ENCODE measurements at regions not wholly inside any gene's neighbourhood (a gene's known extent, or its start where the extent isn't known, plus 50 kb on each side); places are given as distances from the start of the nearest gene placed in this dataset.

DNA sequence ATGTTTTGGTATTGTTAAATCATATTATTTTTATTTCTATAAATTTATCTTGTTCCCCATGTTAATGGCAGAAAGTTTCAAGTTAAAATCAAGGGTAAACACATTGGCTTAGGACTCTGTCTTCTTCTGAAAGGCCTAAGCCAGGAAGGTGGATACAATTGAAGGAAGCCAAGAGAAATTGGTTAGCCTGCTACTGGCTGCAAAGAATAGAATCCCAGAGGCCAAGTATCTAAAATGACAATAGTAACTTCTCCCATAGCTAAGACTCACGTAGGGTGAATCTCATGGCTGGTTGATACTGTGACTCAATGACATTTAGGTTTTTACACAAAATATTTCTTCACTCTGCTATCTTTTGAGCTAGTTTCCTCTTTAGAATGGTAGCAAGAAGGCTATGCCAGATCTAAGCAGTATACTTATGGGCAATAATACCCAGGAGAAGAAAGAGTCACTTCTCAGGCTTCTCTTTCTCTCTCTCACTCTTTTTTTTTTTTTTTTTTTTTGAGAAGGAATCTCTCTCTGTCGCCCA lies 621.5 kb upstream of the TBL1XR1 start:
- DNase-seq: no peak
- no peak overlapping the region for H3K4me3 ChIP-seq (ENCODE audit: low read depth, low read length)
- TF ChIP-seq, protein P1, sequence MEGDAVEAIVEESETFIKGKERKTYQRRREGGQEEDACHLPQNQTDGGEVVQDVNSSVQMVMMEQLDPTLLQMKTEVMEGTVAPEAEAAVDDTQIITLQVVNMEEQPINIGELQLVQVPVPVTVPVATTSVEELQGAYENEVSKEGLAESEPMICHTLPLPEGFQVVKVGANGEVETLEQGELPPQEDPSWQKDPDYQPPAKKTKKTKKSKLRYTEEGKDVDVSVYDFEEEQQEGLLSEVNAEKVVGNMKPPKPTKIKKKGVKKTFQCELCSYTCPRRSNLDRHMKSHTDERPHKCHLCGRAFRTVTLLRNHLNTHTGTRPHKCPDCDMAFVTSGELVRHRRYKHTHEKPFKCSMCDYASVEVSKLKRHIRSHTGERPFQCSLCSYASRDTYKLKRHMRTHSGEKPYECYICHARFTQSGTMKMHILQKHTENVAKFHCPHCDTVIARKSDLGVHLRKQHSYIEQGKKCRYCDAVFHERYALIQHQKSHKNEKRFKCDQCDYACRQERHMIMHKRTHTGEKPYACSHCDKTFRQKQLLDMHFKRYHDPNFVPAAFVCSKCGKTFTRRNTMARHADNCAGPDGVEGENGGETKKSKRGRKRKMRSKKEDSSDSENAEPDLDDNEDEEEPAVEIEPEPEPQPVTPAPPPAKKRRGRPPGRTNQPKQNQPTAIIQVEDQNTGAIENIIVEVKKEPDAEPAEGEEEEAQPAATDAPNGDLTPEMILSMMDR (IDR thresholded peaks at IDR 0.05; ENCODE audit: low read depth, low read length): no peak
- no peaks in the 10 kb centered on the region for H3K36me3 ChIP-seq
- H3K9me3 ChIP-seq: no peaks in the 10 kb centered on the region
- peaks cover 5% of the 10 kb centered on the region for H3K4me1 ChIP-seq
- H3K27me3 ChIP-seq: no peaks in the 10 kb centered on the region

DNA sequence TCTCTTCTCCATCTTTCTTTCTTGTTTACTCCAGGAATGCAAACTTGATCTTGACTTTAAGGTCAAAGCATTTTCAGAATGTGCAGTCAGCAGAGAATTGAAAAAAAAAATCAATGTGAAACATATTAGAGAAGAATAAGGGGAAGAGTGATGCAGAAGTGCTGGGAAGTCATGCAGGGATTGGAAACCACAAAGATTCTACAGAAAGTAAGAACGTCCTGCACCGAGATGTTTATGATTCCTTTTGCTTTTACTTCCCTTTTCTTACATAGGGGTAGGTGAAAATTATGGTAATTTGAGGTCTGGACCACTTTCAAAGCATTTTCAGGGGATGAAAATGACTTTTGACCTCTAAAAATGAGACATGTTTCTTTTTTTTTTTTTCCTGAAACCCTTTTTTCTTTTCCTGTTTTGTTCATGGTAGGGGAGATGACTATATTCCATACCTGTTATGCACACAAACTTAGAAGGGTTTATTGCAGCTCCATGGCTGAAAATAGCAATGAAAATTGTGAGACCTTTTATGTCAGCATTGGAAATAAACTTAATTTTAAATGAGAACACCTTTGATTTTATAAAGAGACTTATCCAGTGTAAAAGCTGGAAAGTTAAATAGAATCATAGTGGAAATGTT lies 623.5 kb upstream of the TBL1XR1 start:
- DNase-seq: no peak
- Histone ChIP-seq H3K9me3 (no peaks in the 10 kb centered on the region), H3K4me3 (ENCODE audit: low read depth, low read length) (no peak overlapping the region), H3K27me3 (no peaks in the 10 kb centered on the region), H3K36me3 (no peaks in the 10 kb centered on the region), H3K4me1 (peaks cover 18% of the 10 kb centered on the region)
- TF ChIP-seq, protein P1 (IDR thresholded peaks at IDR 0.05; ENCODE audit: low read depth, low read length): no peak

GRCh38 chr3:177822681-177823096 lies 625.4 kb upstream of the TBL1XR1 start:
- peaks cover 18% of the 10 kb centered on the region for H3K4me1 ChIP-seq
- TF ChIP-seq, protein P1 (IDR thresholded peaks at IDR 0.05; ENCODE audit: low read depth, low read length): no peak
- no peaks in the 10 kb centered on the region for H3K36me3 ChIP-seq
- no peaks in the 10 kb centered on the region for H3K27me3 ChIP-seq
- no peaks in the 10 kb centered on the region for H3K9me3 ChIP-seq
- DNase-seq: no peak
- H3K4me3 ChIP-seq (ENCODE audit: low read depth, low read length): no peak overlapping the region

DNA sequence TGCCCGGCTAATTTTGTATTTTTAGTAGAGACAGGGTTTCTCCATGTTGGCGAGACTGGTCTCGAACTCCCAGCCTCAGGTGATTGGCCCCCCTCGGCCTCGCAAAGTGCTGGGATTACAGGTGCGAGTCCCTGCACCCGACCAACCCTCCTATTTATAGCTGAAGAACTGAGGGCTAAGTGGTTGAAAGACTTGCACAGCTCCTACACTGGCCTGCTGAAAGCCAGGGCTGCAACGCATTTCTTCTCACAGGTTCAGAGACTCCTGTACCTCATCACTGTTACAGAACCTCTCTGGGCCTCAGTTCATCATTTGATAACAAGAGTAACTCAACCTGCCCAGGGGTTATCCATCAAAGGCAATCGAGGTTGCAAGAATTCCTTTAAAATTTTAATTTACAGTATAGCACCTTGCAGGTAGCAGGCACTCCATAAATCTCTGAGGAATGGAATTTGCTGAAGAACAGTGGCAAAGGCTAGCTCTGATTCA lies 626.5 kb upstream of the TBL1XR1 start:
- DNase-seq: no peak
- Histone ChIP-seq H3K4me3 (ENCODE audit: low read depth, low read length) (no peak overlapping the region), H3K27me3 (no peaks in the 10 kb centered on the region), H3K4me1 (peaks cover 22% of the 10 kb centered on the region), H3K36me3 (no peaks in the 10 kb centered on the region), H3K9me3 (no peaks in the 10 kb centered on the region)
- TF ChIP-seq, protein P1 (IDR thresholded peaks at IDR 0.05; ENCODE audit: low read depth, low read length): no peak

DNA sequence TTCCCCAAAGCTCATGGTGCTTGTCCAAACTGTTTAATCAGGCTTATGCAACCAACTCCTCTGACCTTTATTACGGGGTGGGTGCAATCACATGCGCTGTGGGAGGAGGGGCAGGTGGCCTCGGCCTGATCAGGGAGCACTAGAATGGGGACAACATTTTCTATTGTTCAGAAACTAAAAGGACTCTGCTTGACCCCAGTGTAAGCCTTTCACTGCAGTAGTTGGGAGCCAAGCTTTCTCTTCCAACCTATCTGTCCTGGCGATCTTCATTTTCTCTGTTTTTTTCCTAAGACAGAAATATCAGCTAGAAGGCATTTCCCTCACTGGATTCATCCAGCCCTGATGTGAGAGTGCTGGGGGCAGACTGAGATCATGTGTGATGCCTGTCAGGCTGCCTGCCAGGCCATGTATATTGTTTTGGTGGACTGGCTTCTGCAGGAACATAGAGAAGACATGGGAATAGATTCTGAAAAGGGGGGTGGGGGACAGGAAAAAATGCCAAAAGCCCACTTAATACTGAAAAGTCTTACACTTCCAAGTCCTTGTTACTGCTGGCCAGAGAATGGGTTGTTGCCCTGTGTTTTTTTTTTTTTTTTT lies 627.0 kb upstream of the TBL1XR1 start:
- TF ChIP-seq, protein P1 (IDR thresholded peaks at IDR 0.05; ENCODE audit: low read depth, low read length): no peak
- Histone ChIP-seq H3K36me3 (no peaks in the 10 kb centered on the region), H3K4me1 (peaks cover 22% of the 10 kb centered on the region), H3K4me3 (ENCODE audit: low read depth, low read length) (no peak overlapping the region), H3K9me3 (no peaks in the 10 kb centered on the region), H3K27me3 (no peaks in the 10 kb centered on the region)
- peak; percentile 65 for DNase-seq

DNA sequence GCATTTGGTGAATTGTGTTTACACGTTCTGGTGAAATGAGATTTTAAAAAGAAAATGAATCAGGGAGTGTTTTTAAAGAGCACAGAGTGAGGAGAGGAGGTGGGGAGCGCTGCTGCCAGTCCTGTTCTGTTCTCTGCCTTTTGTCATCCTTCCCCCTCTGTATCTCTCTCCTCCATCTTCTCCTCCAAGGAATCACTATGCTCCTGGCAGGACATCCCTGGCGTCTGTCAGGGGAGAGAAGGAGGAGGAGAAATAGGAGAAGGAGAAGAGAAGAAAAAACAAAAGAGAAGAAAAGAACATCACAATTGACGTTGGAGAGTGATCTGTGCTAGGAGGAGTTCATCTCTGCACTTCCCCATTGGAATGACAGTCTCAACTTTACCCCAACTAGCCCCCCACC lies 627.6 kb upstream of the TBL1XR1 start:
- H3K27me3 ChIP-seq: no peaks in the 10 kb centered on the region
- TF ChIP-seq, protein P1 (IDR thresholded peaks at IDR 0.05; ENCODE audit: low read depth, low read length): no peak
- peaks cover 22% of the 10 kb centered on the region for H3K4me1 ChIP-seq
- H3K9me3 ChIP-seq: no peaks in the 10 kb centered on the region
- H3K36me3 ChIP-seq: no peaks in the 10 kb centered on the region
- no peak overlapping the region for H3K4me3 ChIP-seq (ENCODE audit: low read depth, low read length)
- DNase-seq: no peak

Measured in BE2C (cell line).